SK-N-MC (cell line): ENCODE measurements at regions not wholly inside any gene's neighbourhood (a gene's known extent, or its start where the extent isn't known, plus 50 kb on each side); places are given as distances from the start of the nearest gene placed in this dataset.

Experiments
- EZH2 ChIP-seq: fragments of 200-600 bp; sonication (generic); IDR thresholded peaks from one replicate; pipeline ENCODE4 v1.6.1; 2017; ENCODE audit warnings: antibody characterized with exemption
- POLR2AphosphoS5 ChIP-seq: IDR thresholded peaks from 2 replicates; pipeline ENCODE4 v1.6.1; 2012; ENCODE audit warnings: mild to moderate bottlenecking, low read depth, low read length, borderline replicate concordance

GRCh38 chr20:22257912-22258311, 326.5 kb downstream of the FOXA2 start:
- TF ChIP-seq EZH2 = no peak
- no peak for TF ChIP-seq POLR2AphosphoS5
